ENCODE measurements at regions not wholly inside any gene's neighbourhood (a gene's known extent, or its start where the extent isn't known, plus 50 kb on each side); places are given as distances from the start of the nearest gene placed in this dataset.

DNA sequence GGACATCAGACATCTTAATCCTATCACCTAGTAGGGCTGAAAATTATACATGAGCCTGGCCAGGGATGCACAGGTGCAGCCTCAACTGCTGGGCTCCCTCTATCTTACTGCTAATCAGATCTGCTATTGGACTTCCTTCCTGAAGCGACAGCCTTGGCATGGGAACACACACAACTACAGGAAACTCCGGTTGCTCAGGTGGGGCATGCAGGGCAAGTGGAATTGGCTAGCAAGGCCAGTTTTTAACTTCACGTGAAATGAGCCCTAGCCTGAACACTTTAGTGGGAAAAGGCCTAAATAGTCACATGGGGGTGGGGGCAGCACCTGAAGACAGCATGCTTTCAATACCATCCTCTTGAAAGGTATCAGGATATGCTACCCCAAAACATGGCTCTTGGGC is 147.9 kb upstream of the NCKAP5 start:
- no peak for TF ChIP-seq CTCF (IDR thresholded peaks at IDR 0.05; ENCODE audit: low read depth, low read length)
- no peak for DNase-seq (ENCODE audit: extremely low read depth, low read depth)

GRCh38 chr2:133717497-133717896 is 149.2 kb upstream of the NCKAP5 start:
- no peak for TF ChIP-seq CTCF (IDR thresholded peaks at IDR 0.05; ENCODE audit: low read depth, low read length)
- DNase-seq (ENCODE audit: extremely low read depth, low read depth), result no peak

GRCh38 chr2:133718688-133719201 is 150.5 kb upstream of the NCKAP5 start:
- no peak for TF ChIP-seq CTCF (IDR thresholded peaks at IDR 0.05; ENCODE audit: low read depth, low read length)
- DNase-seq (ENCODE audit: extremely low read depth, low read depth), result peak; percentile 67

DNA sequence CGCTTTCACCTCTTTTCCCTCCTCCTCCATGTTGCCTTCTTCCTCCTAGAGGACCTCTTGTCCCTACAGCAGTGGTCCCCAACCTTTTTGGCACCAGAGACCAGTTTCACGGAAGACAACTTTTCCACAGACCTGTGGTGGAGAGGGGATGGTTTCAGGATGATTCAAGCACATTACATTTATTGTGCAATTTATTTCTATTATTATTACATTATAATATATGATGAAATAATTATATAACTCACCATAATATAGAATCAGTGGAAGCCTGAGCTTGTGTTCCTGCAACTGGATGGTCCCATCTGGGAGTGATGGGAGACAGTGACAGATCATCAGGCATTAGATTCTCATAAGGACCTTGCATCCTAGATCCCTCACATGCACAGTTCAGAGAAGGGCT is 152.2 kb upstream of the NCKAP5 start:
- DNase-seq (ENCODE audit: extremely low read depth, low read depth), result no peak
- no peak for TF ChIP-seq CTCF (IDR thresholded peaks at IDR 0.05; ENCODE audit: low read depth, low read length)

- DNase-seq (ENCODE audit: extremely low read depth, low read depth), result no peak
- TF ChIP-seq CTCF (IDR thresholded peaks at IDR 0.05; ENCODE audit: low read depth, low read length), result no peak
Observed at GRCh38 chr2:133721118-133721517, 152.9 kb upstream of the NCKAP5 start.

DNA sequence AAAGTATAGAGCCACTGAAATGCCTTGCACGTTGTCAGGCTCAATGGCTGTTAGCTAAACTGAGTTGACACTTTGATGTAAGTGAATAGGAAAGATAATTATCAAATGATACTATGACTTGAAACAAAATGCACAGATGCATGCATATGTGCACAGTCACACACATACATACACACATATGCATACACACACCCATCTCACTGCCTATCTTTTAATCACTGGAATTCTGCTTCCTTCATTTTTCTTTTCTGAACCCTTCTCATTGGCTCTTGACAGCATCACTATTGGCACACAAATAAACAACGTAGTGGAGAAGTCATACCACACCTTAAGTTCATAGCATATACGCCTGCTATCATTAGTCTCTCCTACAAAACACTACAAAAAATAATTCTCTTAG is 154.9 kb upstream of the NCKAP5 start:
- TF ChIP-seq CTCF (IDR thresholded peaks at IDR 0.05; ENCODE audit: low read depth, low read length), result no peak

GRCh38 chr2:133726973-133727372 is 158.7 kb upstream of the NCKAP5 start:
- no peak for DNase-seq (ENCODE audit: extremely low read depth, low read depth)
- no peak for TF ChIP-seq CTCF (IDR thresholded peaks at IDR 0.05; ENCODE audit: low read depth, low read length)

More for the DNA sequence above, 154.9 kb upstream of the NCKAP5 start:
- DNase-seq (ENCODE audit: extremely low read depth, low read depth), result no peak
